ENCODE measurements at regions not wholly inside any gene's neighbourhood (a gene's known extent, or its start where the extent isn't known, plus 50 kb on each side); places are given as distances from the start of the nearest gene placed in this dataset.

GRCh38 chr6:16978686-16979085 lies 123.2 kb upstream of the STMND1 start:
- TF ChIP-seq, protein P1, sequence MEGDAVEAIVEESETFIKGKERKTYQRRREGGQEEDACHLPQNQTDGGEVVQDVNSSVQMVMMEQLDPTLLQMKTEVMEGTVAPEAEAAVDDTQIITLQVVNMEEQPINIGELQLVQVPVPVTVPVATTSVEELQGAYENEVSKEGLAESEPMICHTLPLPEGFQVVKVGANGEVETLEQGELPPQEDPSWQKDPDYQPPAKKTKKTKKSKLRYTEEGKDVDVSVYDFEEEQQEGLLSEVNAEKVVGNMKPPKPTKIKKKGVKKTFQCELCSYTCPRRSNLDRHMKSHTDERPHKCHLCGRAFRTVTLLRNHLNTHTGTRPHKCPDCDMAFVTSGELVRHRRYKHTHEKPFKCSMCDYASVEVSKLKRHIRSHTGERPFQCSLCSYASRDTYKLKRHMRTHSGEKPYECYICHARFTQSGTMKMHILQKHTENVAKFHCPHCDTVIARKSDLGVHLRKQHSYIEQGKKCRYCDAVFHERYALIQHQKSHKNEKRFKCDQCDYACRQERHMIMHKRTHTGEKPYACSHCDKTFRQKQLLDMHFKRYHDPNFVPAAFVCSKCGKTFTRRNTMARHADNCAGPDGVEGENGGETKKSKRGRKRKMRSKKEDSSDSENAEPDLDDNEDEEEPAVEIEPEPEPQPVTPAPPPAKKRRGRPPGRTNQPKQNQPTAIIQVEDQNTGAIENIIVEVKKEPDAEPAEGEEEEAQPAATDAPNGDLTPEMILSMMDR (optimal IDR thresholded peaks at IDR 0.05 in 1 of 3, IDR thresholded peaks at IDR 0.05 in 1 of 3, conservative IDR thresholded peaks at IDR 0.05 in 1 of 3; ENCODE audit: extremely low read depth in 1 of 3, insufficient read depth in 2 of 3, low read length in 3 of 3) = no peak
- TF ChIP-seq EZH2 (IDR thresholded peaks at IDR 0.05; ENCODE audit: low read length) = no peak
